HG03457 (cell line): ENCODE measurements at regions not wholly inside any gene's neighbourhood (a gene's known extent, or its start where the extent isn't known, plus 50 kb on each side); places are given as distances from the start of the nearest gene placed in this dataset.

Experiments used
- ATAC-seq: cut with Tn5 transposase; IDR thresholded peaks from one replicate; pipeline ENCODE4 v1.9.1; 2021; ENCODE audit warnings: moderate number of reproducible peaks; ENCODE audit not compliant: unreplicated experiment

GRCh38 chr10:88194041-88194887, 330.8 kb downstream of the PTEN start:
- no peak for ATAC-seq

DNA sequence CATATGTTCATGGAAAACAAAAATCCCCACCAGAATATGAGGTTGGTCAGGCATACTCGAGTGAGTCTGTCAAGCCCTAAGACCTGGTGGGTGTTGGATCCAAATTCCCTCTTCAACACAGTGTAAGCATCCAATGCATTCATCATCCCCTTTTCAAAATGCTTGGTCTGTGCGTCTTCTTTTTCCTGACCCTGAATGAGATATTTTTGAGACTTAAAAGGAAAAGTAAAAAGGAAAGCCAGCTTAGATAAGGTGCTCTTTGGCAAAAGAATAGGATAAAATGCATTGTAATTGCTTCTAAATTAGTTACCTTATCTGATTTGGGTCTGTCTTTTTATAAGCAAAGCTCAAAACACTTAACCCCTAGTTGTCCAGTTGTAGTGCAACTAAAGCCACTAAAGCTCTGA, 331.5 kb downstream of the PTEN start:
- ATAC-seq: no peak

- ATAC-seq: no peak
Observed at GRCh38 chr10:88195841-88196240, 332.4 kb downstream of the PTEN start.

DNA sequence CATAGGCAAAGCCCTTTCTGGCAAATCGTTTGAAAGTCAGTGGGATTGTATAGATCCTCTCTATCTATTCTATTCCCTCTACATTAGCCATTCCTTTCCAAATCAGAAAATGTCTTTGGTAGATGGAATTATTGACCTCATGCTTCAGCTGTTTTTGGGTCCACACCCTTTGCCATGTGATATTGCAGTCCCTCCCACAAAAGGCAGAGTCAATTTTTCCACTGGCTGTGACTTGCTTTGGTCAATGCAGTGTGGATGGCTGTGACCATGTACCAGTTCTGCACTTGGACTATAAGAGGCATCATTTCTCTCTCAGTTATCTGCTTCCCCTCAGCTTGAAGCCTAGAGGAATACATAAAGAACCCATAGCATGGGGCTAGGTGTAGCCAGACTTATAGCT, 332.9 kb downstream of the PTEN start:
- ATAC-seq: no peak

DNA sequence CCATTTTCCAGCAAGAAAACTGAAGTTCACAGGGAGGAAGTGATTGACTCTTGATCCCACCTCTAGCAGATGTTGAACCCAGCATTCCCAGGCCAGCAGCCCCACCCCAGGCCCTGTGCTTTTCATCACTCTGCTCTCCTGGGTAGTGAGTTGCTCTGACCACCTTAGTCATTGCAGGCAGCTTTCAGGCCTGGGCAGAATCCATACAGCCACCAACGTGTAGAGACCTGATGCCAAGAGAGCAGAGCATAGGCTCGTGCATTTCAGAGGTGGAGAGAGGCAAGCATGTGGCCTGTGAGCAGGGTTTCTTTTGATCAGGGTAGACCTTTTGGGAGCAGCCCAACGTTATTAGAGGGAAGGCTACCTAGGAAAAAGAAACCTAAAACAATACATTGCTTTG, 334.6 kb downstream of the PTEN start:
- no peak for ATAC-seq

DNA sequence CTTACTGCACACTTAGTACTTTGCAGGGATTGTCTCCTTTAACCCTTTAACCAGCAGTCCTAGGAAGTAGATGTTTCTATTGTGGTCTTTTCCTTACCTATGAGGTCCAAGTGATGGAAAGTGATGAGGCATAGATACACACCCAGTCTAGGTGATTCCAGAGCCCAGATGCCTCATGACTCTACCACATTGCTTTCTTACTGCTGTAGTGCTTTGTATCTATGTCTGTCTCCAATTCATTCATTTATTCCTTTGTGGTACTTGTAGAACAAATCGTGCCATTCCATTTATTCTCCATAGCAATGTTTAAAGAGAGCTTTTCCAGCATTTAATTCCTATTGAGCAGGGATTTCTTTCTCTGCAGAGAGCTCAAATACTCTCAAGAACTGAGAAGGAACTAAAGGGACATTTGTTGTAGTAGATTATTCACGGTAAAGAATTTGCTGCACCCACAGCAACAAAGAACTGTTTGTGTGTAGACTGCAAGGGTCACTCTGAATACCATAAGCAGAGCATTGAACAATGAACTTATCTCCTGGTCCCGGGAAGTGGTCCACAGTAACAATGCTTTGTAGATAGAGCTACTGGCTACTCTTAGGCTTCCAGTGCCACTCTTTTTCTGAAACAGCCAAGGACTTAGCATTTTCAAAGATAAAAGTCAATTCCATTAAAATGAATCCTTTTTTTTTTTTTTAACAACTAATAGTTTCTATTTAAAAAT, 337.0 kb downstream of the PTEN start:
- no peak for ATAC-seq

DNA sequence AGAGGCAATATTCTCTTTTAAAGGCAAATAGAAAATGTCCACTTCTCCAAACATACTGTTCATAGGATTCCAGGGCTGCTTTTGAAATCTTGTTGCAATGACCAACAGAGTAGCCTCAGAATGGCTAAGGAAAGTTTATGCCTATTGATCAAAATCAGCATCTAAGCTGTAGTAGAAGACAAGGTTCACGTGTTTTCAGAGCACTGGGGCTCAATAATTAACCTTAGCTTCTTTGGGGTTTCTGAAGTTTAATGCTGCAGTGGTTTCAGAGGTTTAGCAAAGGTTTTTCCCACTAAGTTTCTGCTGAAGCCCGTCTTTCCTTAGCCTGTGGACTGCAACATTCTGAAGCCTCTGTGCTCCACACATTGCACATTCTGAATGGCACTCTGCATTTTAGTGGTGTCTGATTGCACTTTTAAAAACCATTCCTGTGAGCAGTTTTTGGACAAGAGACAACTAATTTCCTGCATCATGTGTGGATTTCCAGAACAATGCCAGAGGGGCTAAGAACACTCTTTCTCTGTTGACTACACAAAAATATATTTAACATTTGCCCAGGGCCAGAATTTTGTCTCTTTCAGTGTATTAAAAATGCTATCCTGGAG, 342.5 kb downstream of the PTEN start:
- no peak for ATAC-seq

- no peak for ATAC-seq
Observed at GRCh38 chr10:88207121-88207546, 343.7 kb downstream of the PTEN start.

DNA sequence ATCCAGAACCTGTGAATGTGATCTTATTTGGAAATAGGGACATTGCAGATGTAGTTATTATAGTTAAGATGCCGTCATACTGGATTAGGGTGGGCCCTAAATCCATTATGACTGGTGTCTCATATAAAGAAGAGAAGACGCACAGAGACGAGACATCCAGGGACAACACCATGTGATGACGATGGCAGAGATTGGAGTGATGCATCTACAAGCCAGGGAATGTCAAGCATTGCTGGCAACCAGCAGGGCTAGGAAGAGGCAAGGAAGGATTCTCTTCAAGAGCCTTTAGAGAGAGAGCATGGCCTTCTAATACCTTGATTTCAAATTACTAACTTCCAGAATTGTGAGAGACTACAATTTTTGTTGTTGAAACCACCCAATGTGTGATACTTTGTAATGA, 345.8 kb downstream of the PTEN start:
- ATAC-seq: no peak

- ATAC-seq: no peak
Observed at GRCh38 chr10:88209837-88210561, 346.6 kb downstream of the PTEN start.

DNA sequence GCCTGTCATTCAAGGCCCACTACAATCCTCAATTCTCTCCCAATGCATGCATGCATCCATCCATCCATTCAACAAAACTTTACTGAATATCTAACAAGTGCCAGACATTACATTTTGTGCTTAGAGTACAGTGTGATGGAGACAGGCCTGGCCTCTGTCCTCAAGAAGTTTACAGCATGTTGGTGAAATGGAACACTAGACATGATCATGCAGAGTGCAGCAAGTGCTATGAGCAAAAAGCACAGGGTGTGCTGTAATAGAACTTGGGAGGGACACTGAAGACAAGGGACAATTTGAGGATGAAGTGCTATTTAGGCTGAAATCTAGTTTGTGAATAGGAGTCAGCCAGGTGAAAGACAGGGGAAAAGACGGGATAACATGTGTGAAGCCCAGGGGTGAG, 347.8 kb downstream of the PTEN start:
- no peak for ATAC-seq

DNA sequence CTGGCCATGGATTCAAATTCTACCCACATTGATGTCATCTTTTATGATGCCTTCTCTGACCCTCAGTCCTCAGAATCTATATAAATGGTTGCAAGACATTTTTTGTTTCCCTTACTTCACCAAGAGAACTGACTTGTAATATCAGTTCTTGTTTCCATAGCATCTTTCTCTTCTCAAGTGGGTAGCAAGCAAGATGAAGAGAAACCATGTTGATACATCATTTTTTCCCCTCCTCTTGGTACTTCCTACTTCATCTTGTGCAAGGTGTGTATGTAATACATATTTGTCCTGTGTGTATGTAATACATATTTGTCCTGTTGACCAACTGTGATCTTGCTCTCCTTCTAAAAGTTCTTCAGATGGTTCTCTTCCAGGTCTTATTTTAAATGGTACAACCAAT, 348.6 kb downstream of the PTEN start:
- no peak for ATAC-seq

GRCh38 chr10:88213065-88213605, 349.7 kb downstream of the PTEN start:
- no peak for ATAC-seq

DNA sequence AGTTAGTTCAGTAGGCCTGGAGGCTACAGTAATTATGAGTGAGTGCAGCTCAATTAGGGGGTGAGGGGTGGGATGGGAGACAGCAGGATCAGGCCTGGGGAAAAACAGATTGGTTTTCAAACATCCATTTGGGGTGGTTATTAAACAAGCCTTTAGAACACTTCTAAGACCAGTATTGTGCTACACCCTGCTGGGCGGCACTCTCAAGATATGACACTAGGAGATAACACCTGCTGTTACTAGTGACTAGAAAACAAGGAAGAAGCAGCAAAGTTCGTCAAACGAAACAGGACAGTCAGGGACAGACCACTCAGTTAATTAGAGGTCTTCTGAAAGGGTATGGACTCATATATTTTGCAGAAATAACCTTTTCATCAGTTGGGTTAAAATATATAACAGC, 353.6 kb downstream of the PTEN start:
- no peak for ATAC-seq

DNA sequence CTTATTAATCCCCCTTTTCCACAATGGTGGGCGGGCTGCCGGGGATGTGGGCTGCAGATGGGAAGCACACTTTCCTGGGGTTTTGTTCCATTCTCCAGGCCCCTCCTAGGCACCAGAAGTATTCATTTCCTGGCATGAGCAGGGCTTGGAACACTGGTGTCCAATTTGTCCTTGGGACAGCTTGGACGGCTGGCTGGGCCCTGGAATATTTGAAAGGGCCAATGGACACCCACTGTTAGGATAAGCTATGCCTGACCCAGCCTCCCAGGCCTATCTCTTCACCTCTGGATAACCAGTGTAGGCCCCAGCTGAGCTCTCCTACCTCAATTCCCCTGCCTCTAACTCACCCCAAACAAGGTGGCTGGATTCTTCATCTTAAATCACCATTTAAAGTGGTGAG, 354.9 kb downstream of the PTEN start:
- ATAC-seq: no peak

DNA sequence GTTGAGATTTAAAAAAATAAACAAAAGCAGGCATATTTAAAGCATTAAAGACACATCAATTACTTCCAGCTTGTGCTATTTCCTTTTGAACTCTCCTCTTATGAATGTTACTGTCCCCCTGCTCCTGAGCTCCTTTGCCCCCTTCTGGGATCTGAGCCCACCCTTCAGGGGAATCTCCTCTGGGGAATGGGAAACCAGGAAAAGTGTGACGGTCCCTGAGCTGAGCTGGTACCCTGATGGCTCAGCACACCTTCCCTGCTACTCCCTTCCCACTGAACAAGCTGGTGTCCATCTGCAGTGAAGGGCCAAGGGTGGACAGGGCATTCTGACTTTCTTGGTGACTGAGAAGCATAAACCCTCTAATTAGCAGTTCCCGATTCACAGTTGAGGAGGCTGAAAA, 356.3 kb downstream of the PTEN start:
- no peak for ATAC-seq

DNA sequence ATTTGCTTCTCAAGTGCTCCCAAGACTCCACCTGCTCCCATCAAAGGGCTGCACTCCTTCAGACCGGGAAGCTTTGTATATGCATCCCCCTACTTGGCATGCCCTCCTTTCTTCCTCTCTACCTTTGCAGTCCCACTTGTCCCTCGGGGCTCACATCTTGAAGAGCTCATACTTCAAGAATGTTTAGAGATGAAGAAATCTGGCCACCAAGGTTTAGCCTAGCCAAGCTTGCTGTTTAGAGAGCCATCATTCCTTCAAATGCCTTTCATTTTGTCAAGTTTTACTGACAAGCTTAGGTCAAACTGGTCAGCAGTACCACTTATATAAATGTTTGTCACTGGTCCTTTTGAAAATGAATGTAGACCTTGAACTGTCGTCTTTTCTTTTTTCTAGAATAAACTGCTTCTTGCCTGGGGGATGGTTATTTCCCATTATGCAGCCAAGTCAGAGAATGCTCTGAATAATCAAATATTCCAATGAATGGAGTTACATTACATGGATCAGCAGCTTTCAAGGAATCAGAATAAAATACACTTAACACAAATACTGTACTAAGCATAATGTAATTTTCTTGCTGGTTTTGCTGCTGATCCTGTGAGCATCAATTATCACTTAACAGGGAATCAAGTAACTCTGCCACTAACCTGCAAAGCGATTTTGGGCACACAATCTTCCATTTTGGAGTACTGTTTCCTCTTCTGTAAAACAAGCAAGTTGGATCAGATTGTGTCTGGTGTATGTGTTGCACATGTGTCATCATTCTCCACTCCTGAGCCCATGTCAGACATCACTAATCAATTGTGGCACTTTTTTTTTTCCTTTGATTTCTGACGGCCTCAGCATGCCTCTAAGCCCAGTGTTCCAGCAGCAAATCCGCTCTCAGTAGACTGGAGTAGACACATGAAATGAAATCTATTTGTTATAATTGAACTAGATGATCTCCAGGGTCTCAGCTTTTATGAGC, 357.9 kb downstream of the PTEN start:
- no peak for ATAC-seq

GRCh38 chr10:88222881-88223280, 359.5 kb downstream of the PTEN start:
- no peak for ATAC-seq
